Esophagus squamous epithelium (tissue), 4 donors: ENCODE measurements at regions not wholly inside any gene's neighbourhood (a gene's known extent, or its start where the extent isn't known, plus 50 kb on each side); places are given as distances from the start of the nearest gene placed in this dataset.

Experiments
- POLR2A ChIP-seq, 4 donors: fragments of 450-650 bp; IDR thresholded peaks; one replicate each; pipeline ENCODE4 v1.6.1; 2017; ENCODE audit warnings: antibody characterized with exemption in 4 of 4, mild to moderate bottlenecking in 4 of 4, moderate library complexity in 3 of 4
- TF ChIP-seq, protein P1 (sequence below), 6 experiments: fragments of 450-650 bp in 4 of 6; fragments of 200-600 bp in 2 of 6; sonication (generic) in 2 of 6; IDR thresholded peaks; one replicate each; pipeline ENCODE4 v1.5.1; 2016 to 2019; ENCODE audit warnings: antibody characterized with exemption in 6 of 6, mild to moderate bottlenecking in 4 of 6, moderate library complexity in 4 of 6

- TF ChIP-seq, protein P1, sequence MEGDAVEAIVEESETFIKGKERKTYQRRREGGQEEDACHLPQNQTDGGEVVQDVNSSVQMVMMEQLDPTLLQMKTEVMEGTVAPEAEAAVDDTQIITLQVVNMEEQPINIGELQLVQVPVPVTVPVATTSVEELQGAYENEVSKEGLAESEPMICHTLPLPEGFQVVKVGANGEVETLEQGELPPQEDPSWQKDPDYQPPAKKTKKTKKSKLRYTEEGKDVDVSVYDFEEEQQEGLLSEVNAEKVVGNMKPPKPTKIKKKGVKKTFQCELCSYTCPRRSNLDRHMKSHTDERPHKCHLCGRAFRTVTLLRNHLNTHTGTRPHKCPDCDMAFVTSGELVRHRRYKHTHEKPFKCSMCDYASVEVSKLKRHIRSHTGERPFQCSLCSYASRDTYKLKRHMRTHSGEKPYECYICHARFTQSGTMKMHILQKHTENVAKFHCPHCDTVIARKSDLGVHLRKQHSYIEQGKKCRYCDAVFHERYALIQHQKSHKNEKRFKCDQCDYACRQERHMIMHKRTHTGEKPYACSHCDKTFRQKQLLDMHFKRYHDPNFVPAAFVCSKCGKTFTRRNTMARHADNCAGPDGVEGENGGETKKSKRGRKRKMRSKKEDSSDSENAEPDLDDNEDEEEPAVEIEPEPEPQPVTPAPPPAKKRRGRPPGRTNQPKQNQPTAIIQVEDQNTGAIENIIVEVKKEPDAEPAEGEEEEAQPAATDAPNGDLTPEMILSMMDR (IDR thresholded peaks at IDR 0.05), result no peak
- TF ChIP-seq POLR2A (IDR thresholded peaks at IDR 0.05), result no peak
Measured at GRCh38 chr20:7490288-7490687, 450.0 kb downstream of the HAO1 start.
